HCT116 (cell line): ENCODE measurements at regions not wholly inside any gene's neighbourhood (a gene's known extent, or its start where the extent isn't known, plus 50 kb on each side); places are given as distances from the start of the nearest gene placed in this dataset.

Experiments
- JUND ChIP-seq: IDR thresholded peaks from 2 replicates; pipeline ENCODE4 v1.6.1; 2012
- POLR2A ChIP-seq: IDR thresholded peaks from 2 replicates; pipeline ENCODE4 v1.7.0; 2011; ENCODE audit warnings: borderline replicate concordance; ENCODE audit not compliant: insufficient read depth, insufficient read length; ENCODE audit errors: extremely low read depth
- TF ChIP-seq, protein P1 (sequence below), 3 experiments: fragments of 200-600 bp in 1 of 3; sonication (generic) in 1 of 3; IDR thresholded peaks in 2 of 3; conservative IDR thresholded peaks in 1 of 3; 2 replicates each; pipeline ENCODE4 v1.5.1; 2012 to 2017; ENCODE audit warnings: low read depth in 2 of 3, low read length in 2 of 3, antibody characterized with exemption in 1 of 3, borderline replicate concordance in 1 of 3, control low read depth in 1 of 3, mild to moderate bottlenecking in 1 of 3, mixed read lengths in 1 of 3, mixed run types in 1 of 3, moderate library complexity in 1 of 3; ENCODE audit not compliant: insufficient read depth in 1 of 3
- TF ChIP-seq, protein P2 (sequence below): IDR thresholded peaks from 2 replicates; pipeline ENCODE4 v1.6.1; 2012
- TF ChIP-seq, protein P3 (sequence below): IDR thresholded peaks from 2 replicates; pipeline ENCODE4 v1.6.1; 2012; ENCODE audit warnings: low read depth

DNA sequence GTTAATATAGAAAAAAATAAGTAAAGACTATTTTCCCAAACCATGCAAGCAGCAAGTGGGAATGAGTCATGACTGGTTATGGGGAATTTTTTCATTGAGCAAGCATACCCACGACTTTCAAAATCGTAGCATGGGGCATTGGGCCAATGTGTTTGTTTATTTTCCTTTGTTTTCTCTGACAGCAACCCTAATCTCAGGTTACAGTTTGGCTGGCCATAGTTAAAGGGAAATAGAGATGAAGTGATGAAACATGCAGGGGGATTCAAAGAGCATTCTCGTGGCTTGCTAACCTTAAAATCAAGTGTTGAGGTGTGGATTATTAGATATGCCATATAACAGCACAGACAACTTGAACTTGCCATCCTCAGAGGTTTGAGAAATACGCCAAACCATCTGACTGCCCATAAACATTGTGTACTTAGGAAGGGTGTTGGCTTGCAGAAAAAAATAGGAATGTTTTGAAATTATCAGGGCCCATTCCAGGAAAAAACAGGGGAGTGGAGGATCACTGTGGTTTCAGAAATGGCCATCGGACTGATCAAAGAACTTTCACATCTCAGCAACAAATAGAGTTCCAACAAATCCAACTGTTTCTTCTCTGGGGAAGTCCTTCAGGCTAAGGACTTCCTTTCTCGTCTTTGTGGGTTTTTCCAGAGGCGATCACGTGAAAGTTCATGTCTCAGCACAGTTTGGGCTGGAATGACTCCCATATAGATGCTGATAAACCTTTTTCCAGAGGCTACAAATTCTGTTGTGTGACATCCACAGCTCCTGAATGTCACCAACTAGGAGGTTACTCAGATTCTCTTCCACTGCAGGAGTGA lies 259.1 kb downstream of the SYK start:
- TF ChIP-seq, protein P1, sequence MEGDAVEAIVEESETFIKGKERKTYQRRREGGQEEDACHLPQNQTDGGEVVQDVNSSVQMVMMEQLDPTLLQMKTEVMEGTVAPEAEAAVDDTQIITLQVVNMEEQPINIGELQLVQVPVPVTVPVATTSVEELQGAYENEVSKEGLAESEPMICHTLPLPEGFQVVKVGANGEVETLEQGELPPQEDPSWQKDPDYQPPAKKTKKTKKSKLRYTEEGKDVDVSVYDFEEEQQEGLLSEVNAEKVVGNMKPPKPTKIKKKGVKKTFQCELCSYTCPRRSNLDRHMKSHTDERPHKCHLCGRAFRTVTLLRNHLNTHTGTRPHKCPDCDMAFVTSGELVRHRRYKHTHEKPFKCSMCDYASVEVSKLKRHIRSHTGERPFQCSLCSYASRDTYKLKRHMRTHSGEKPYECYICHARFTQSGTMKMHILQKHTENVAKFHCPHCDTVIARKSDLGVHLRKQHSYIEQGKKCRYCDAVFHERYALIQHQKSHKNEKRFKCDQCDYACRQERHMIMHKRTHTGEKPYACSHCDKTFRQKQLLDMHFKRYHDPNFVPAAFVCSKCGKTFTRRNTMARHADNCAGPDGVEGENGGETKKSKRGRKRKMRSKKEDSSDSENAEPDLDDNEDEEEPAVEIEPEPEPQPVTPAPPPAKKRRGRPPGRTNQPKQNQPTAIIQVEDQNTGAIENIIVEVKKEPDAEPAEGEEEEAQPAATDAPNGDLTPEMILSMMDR (IDR thresholded peaks at IDR 0.05 in 2 of 3, conservative IDR thresholded peaks at IDR 0.05 in 1 of 3; ENCODE audit: borderline replicate concordance in 1 of 3, insufficient read depth in 1 of 3, low read depth in 2 of 3, low read length in 2 of 3), result no peak
- TF ChIP-seq JUND (0 out of 2 replicates have a peak, but pooled peaks have one; percentile 39), POLR2A (no peak)
- TF ChIP-seq, protein P2, sequence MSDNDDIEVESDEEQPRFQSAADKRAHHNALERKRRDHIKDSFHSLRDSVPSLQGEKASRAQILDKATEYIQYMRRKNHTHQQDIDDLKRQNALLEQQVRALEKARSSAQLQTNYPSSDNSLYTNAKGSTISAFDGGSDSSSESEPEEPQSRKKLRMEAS, result no peak
- TF ChIP-seq, protein P3, sequence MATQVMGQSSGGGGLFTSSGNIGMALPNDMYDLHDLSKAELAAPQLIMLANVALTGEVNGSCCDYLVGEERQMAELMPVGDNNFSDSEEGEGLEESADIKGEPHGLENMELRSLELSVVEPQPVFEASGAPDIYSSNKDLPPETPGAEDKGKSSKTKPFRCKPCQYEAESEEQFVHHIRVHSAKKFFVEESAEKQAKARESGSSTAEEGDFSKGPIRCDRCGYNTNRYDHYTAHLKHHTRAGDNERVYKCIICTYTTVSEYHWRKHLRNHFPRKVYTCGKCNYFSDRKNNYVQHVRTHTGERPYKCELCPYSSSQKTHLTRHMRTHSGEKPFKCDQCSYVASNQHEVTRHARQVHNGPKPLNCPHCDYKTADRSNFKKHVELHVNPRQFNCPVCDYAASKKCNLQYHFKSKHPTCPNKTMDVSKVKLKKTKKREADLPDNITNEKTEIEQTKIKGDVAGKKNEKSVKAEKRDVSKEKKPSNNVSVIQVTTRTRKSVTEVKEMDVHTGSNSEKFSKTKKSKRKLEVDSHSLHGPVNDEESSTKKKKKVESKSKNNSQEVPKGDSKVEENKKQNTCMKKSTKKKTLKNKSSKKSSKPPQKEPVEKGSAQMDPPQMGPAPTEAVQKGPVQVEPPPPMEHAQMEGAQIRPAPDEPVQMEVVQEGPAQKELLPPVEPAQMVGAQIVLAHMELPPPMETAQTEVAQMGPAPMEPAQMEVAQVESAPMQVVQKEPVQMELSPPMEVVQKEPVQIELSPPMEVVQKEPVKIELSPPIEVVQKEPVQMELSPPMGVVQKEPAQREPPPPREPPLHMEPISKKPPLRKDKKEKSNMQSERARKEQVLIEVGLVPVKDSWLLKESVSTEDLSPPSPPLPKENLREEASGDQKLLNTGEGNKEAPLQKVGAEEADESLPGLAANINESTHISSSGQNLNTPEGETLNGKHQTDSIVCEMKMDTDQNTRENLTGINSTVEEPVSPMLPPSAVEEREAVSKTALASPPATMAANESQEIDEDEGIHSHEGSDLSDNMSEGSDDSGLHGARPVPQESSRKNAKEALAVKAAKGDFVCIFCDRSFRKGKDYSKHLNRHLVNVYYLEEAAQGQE, result no peak
